GM18861 (cell line): ENCODE measurements at regions not wholly inside any gene's neighbourhood (a gene's known extent, or its start where the extent isn't known, plus 50 kb on each side); places are given as distances from the start of the nearest gene placed in this dataset.

Experiments
- ATAC-seq: cut with Tn5 transposase; IDR thresholded peaks from one replicate; pipeline ENCODE4 v1.9.1; 2021; ENCODE audit not compliant: unreplicated experiment

- ATAC-seq = no peak
Observed at GRCh38 chr1:172946814-172947507, 103.8 kb downstream of the TNFSF18 start.

GRCh38 chr1:172948457-172948856 lies 102.3 kb downstream of the TNFSF18 start:
- ATAC-seq = no peak

GRCh38 chr1:172949096-172949495 lies 101.6 kb downstream of the TNFSF18 start:
- no peak for ATAC-seq

- no peak for ATAC-seq
Observed at GRCh38 chr1:172950528-172950927, 100.2 kb downstream of the TNFSF18 start.

GRCh38 chr1:172951730-172952365 lies 98.9 kb downstream of the TNFSF18 start:
- ATAC-seq = no peak

GRCh38 chr1:172952516-172952915 lies 98.2 kb downstream of the TNFSF18 start:
- ATAC-seq = no peak

GRCh38 chr1:172954476-172955150 lies 96.1 kb downstream of the TNFSF18 start:
- no peak for ATAC-seq

- ATAC-seq = no peak
Observed at GRCh38 chr1:172955161-172955815, 95.5 kb downstream of the TNFSF18 start.

GRCh38 chr1:172956871-172957270 lies 93.9 kb downstream of the TNFSF18 start:
- ATAC-seq = no peak

- ATAC-seq = no peak
Observed at GRCh38 chr1:172957491-172957890, 93.2 kb downstream of the TNFSF18 start.

- ATAC-seq = no peak
Observed at GRCh38 chr1:172959571-172959970, 91.2 kb downstream of the TNFSF18 start.

- no peak for ATAC-seq
Observed at GRCh38 chr1:172960019-172960418, 90.7 kb downstream of the TNFSF18 start.

- ATAC-seq = no peak
Observed at GRCh38 chr1:172960454-172961208, 90.1 kb downstream of the TNFSF18 start.

- no peak for ATAC-seq
Observed at GRCh38 chr1:172964864-172965263, 85.9 kb downstream of the TNFSF18 start.

- no peak for ATAC-seq
Observed at GRCh38 chr1:172966844-172967540, 83.7 kb downstream of the TNFSF18 start.

GRCh38 chr1:172967936-172968335 lies 82.8 kb downstream of the TNFSF18 start:
- no peak for ATAC-seq

- ATAC-seq = no peak
Observed at GRCh38 chr1:172969611-172970010, 81.1 kb downstream of the TNFSF18 start.

GRCh38 chr1:172970186-172970585 lies 80.6 kb downstream of the TNFSF18 start:
- ATAC-seq = no peak

- ATAC-seq = no peak
Observed at GRCh38 chr1:172971241-172971640, 79.5 kb downstream of the TNFSF18 start.

- no peak for ATAC-seq
Observed at GRCh38 chr1:172972258-172972657, 78.5 kb downstream of the TNFSF18 start.
